GM12878 (cell line): ENCODE measurements at regions not wholly inside any gene's neighbourhood (a gene's known extent, or its start where the extent isn't known, plus 50 kb on each side); places are given as distances from the start of the nearest gene placed in this dataset.
"Not testable (repeated sequence)": the region's sequence is repeated elsewhere in the genome, so short reads cannot be mapped to it uniquely, and the experiment has no call there.

Experiments used
- ATAC-seq: fragments of 200-7000 bp; cut with Tn5 transposase; 3 replicates; pipeline ENCODE4 v1.9.1; 2020; ENCODE audit warnings: mild to moderate bottlenecking, moderate library complexity
- BruUV-seq: library from RNA; stranded (reverse); fragments of 400-500 nt; replicated peaks from 2 replicates; lab custom pipeline; 2021; lab: Mats Ljungman, UMichigan
- CTCF ChIA-PET: fragments of 300-600 bp; sonication (Branson Sonifier 250); formaldehyde crosslinking; extraction: SDS; loops from one replicate; lab custom pipeline; 2021; ENCODE audit warnings: inconsistent platforms; lab: Yijun Ruan, JAX
- POLR2A ChIA-PET: fragments of 350-600 bp; formaldehyde crosslinking; extraction: SDS; loops from one replicate; lab custom pipeline; 2021; ENCODE audit warnings: inconsistent platforms; lab: Charles Lee
- RAD21 ChIA-PET: fragments of 300-600 bp; sonication (Branson Sonifier 250); formaldehyde crosslinking; loops from one replicate; lab custom pipeline; 2023; ENCODE audit warnings: antibody characterized with exemption; ENCODE audit not compliant: unreplicated experiment; lab: Charles Lee
- SMC1A ChIA-PET: fragments of 300-600 bp; sonication (Branson Sonifier 250); formaldehyde crosslinking; loops from one replicate; lab custom pipeline; 2023; ENCODE audit not compliant: unreplicated experiment, uncharacterized antibody; lab: Charles Lee
- DNase-seq: peaks from one replicate; pipeline ENCODE4 v3.0.0-alpha.2; 2011; ENCODE audit warnings: low read depth, low spot score
- FAIRE-seq: peaks from 3 replicates; lab custom pipeline; 2011; peaks lifted over from hg19 to GRCh38; lab: Jason Lieb, UNC
- H2AFZ ChIP-seq: 2 replicates; pipeline ENCODE4 v1.6.0; 2011; ENCODE audit warnings: low read depth, low read length, control low read depth; ENCODE audit not compliant: control insufficient read depth
- H3K27ac ChIP-seq: 2 replicates; pipeline ENCODE4 v1.5.1; 2011; ENCODE audit warnings: control low read depth; ENCODE audit not compliant: control insufficient read depth, insufficient read depth
- H3K27me3 ChIP-seq, 2 experiments: replicated peaks in 1 of 2; 2 replicates each; pipeline versions ENCODE4 v1.6.0 to v1.6.1; 2011; ENCODE audit warnings: low read length in 1 of 2; ENCODE audit not compliant: control insufficient read depth in 2 of 2, insufficient read depth in 2 of 2
- H3K36me3 ChIP-seq, 2 experiments: 2 replicates each; pipeline ENCODE4 v1.5.1; 2011; ENCODE audit warnings: low read length in 1 of 2; ENCODE audit not compliant: control insufficient read depth in 2 of 2, insufficient read depth in 2 of 2
- H3K4me1 ChIP-seq: 2 replicates; pipeline ENCODE4 v1.6.1; 2011; ENCODE audit warnings: mild to moderate bottlenecking, low read length, moderate library complexity, mixed read lengths; ENCODE audit not compliant: control insufficient read depth, insufficient read depth
- H3K4me2 ChIP-seq: 2 replicates; pipeline ENCODE4 v1.6.0; 2011; ENCODE audit warnings: control low read depth; ENCODE audit not compliant: control insufficient read depth, insufficient read depth
- H3K4me3 ChIP-seq: fragments of 200-600 bp; sonication (generic); 2 replicates; pipeline ENCODE4 v1.5.1; 2016
- H3K79me2 ChIP-seq: 2 replicates; pipeline ENCODE4 v1.6.0; 2011; ENCODE audit warnings: low read length; ENCODE audit not compliant: control insufficient read depth, insufficient read depth
- H3K9ac ChIP-seq: 2 replicates; pipeline ENCODE4 v1.8.0; 2011; ENCODE audit warnings: low read length, control low read depth, mixed read lengths; ENCODE audit not compliant: control insufficient read depth, insufficient read depth
- H3K9me3 ChIP-seq: replicated peaks from 3 replicates; pipeline ENCODE4 v1.5.1; 2011; ENCODE audit warnings: mild to moderate bottlenecking, low read length; ENCODE audit not compliant: control insufficient read depth, insufficient read depth
- H4K20me1 ChIP-seq: 2 replicates; pipeline ENCODE4 v1.6.0; 2011; ENCODE audit not compliant: control insufficient read depth, insufficient read depth
- E2F4 ChIP-seq: IDR thresholded peaks from 2 replicates; pipeline ENCODE4 v1.6.1; 2012; ENCODE audit warnings: low read depth, low read length, improper control_type of control experiment
- SREBF1 ChIP-seq: IDR thresholded peaks from 2 replicates; pipeline ENCODE4 v1.6.1; 2012; ENCODE audit warnings: mild to moderate bottlenecking, low read length
- WGBS: methylation state at CpG from one replicate; pipeline ENCODE4 v1.1.6; 2016; ENCODE audit warnings: low lambda C conversion rate; ENCODE audit not compliant: insufficient replicate concordance, insufficient coverage; ENCODE audit errors: missing lambda C conversion rate; 5-methylcytosine and 5-hydroxymethylcytosine counted together
- in situ Hi-C: fragments of 300-500 bp; cut with MboI; formaldehyde crosslinking; loops from 9 replicates; pipeline ENCODE4 v1.14.3; 2018; ENCODE audit warnings: mixed read lengths
- intact Hi-C: fragments of 100-400 bp; cut with micrococcal nuclease; formaldehyde crosslinking; loops from one replicate; pipeline ENCODE4 v1.14.2; 2022; ENCODE audit not compliant: unreplicated experiment
- TF ChIP-seq, protein P1 (sequence below): fragments of 450-650 bp; IDR thresholded peaks from 2 replicates; pipeline ENCODE4 v1.6.1; 2017; ENCODE audit warnings: low read depth, mild to moderate bottlenecking, moderate library complexity

- H3K4me1 ChIP-seq, H3K4me3 ChIP-seq, H3K9ac ChIP-seq, H3K4me2 ChIP-seq, POLR2A ChIA-PET, CTCF ChIA-PET, intact Hi-C loops, SMC1A ChIA-PET, FAIRE-seq, H4K20me1 ChIP-seq, H3K27ac ChIP-seq, H2AFZ ChIP-seq, in situ Hi-C loops, H3K79me2 ChIP-seq, ATAC-seq, BruUV-seq, RAD21 ChIA-PET, H3K9me3 ChIP-seq, H3K27me3 ChIP-seq, DNase-seq, H3K36me3 ChIP-seq: not testable (repeated sequence)
- WGBS, result 59% methylated on average over 12 of the region's 12 CpGs
These were observed 167.6 kb downstream of the CXXC4 start for GRCh38 chr4:104326991-104327694.

- no TSS peak for BruUV-seq
- Histone ChIP-seq H3K27ac (no peak overlapping the region), H3K4me2 (no peak overlapping the region), H3K27me3 (no peaks in the 10 kb centered on the region), H2AFZ (no peak overlapping the region), H3K36me3 (no peaks in the 10 kb centered on the region), H3K9ac (no peak overlapping the region), H3K9me3 (no peaks in the 10 kb centered on the region), H4K20me1 (no peaks in the 10 kb centered on the region), H3K79me2 (no peaks in the 10 kb centered on the region), H3K4me3 (no peak overlapping the region), H3K4me1 (no peaks in the 10 kb centered on the region)
- ChIA-PET POLR2A (no interaction called here), CTCF (interaction anchor here (1.4 kb wide), 1 partner anchor 9 kb away, joined by 3 read pairs; no protein-coding TSS in a partner anchor), RAD21 (no interaction called here), SMC1A (no interaction called here)
- WGBS, result 0% methylated on average over 1 of the region's 1 CpG
- ATAC-seq (no peak), DNase-seq (no peak), FAIRE-seq (no peak)
- TF ChIP-seq SREBF1 (no peak), E2F4 (no peak)
- TF ChIP-seq, protein P1, sequence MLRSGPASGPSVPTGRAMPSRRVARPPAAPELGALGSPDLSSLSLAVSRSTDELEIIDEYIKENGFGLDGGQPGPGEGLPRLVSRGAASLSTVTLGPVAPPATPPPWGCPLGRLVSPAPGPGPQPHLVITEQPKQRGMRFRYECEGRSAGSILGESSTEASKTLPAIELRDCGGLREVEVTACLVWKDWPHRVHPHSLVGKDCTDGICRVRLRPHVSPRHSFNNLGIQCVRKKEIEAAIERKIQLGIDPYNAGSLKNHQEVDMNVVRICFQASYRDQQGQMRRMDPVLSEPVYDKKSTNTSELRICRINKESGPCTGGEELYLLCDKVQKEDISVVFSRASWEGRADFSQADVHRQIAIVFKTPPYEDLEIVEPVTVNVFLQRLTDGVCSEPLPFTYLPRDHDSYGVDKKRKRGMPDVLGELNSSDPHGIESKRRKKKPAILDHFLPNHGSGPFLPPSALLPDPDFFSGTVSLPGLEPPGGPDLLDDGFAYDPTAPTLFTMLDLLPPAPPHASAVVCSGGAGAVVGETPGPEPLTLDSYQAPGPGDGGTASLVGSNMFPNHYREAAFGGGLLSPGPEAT, result no peak
- intact Hi-C loops, result no loop called here
- in situ Hi-C loops, result no loop called here
These were observed 192.0 kb downstream of the CXXC4 start for GRCh38 chr4:104302731-104303130.
